HEK293T (cell line): ENCODE measurements at regions not wholly inside any gene's neighbourhood (a gene's known extent, or its start where the extent isn't known, plus 50 kb on each side); places are given as distances from the start of the nearest gene placed in this dataset.

ENCODE experiments used
- ARNT ChIP-seq: fragments of 450-650 bp; IDR thresholded peaks from 2 replicates; pipeline ENCODE4 v1.6.1; 2017; ENCODE audit warnings: mild to moderate bottlenecking
- BHLHE40 ChIP-seq: fragments of 450-650 bp; IDR thresholded peaks from 2 replicates; pipeline ENCODE4 v1.6.1; 2016; ENCODE audit warnings: mild to moderate bottlenecking, moderate library complexity, borderline replicate concordance
- ELF4 ChIP-seq: fragments of 450-650 bp; IDR thresholded peaks from 2 replicates; pipeline ENCODE4 v1.6.1; 2017; ENCODE audit warnings: antibody characterized with exemption
- FOXA1 ChIP-seq: fragments of 450-650 bp; IDR thresholded peaks from 2 replicates; pipeline ENCODE4 v1.6.1; 2016; ENCODE audit warnings: mild to moderate bottlenecking
- FOXK2 ChIP-seq: fragments of 450-650 bp; IDR thresholded peaks from 2 replicates; pipeline ENCODE4 v1.6.1; 2016; ENCODE audit warnings: mild to moderate bottlenecking
- FOXM1 ChIP-seq: fragments of 450-650 bp; IDR thresholded peaks from 2 replicates; pipeline ENCODE4 v1.6.1; 2017; ENCODE audit warnings: mild to moderate bottlenecking, borderline replicate concordance
- HDGF ChIP-seq: fragments of 450-650 bp; IDR thresholded peaks from 2 replicates; pipeline ENCODE4 v1.6.1; 2017; ENCODE audit warnings: antibody characterized with exemption, borderline replicate concordance
- L3MBTL2 ChIP-seq: fragments of 450-650 bp; conservative IDR thresholded peaks from 2 replicates; pipeline ENCODE4 v1.6.1; 2016; ENCODE audit warnings: mild to moderate bottlenecking
- LEF1 ChIP-seq: fragments of 450-650 bp; IDR thresholded peaks from 2 replicates; pipeline ENCODE4 v1.6.1; 2017; ENCODE audit warnings: mild to moderate bottlenecking, borderline replicate concordance
- NFRKB ChIP-seq: fragments of 450-650 bp; IDR thresholded peaks from 2 replicates; pipeline ENCODE4 v1.6.1; 2016; ENCODE audit warnings: mild to moderate bottlenecking, moderate library complexity
- SP1 ChIP-seq: fragments of 450-650 bp; IDR thresholded peaks from 2 replicates; pipeline ENCODE4 v1.6.1; 2017
- SUZ12 ChIP-seq: fragments of 450-650 bp; IDR thresholded peaks from 2 replicates; pipeline ENCODE4 v1.6.1; 2016; ENCODE audit warnings: mild to moderate bottlenecking
- TARDBP ChIP-seq: fragments of 450-650 bp; IDR thresholded peaks from 2 replicates; pipeline ENCODE4 v1.6.1; 2016
- ZNF384 ChIP-seq: fragments of 450-650 bp; IDR thresholded peaks from 2 replicates; pipeline ENCODE4 v1.6.1; 2016

DNA sequence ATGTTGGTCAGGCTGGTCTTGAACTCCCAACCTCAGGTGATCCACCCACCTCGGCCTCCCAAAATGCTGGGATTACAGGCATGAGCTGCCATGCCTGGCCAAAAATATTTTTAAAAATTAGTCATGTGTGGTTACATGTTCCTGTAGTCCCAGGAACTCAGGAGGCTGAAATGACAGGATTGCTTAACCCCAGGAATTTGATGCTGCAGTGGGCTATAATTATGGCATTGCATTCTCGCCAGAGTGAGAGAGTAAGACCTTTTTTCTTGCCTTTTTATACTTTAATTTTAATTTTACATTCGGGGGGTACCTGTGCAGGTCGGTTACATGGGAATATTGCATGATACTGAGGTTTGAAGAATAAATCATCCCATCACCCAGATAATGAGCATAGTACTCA is 86.6 kb upstream of the ZNF92 start:
- TF ChIP-seq SUZ12, result no peak
- TF ChIP-seq HDGF, result no peak
- TF ChIP-seq LEF1, result no peak
- no peak for TF ChIP-seq SP1
- no peak for TF ChIP-seq ELF4
- no peak for TF ChIP-seq BHLHE40
- TF ChIP-seq NFRKB, result no peak
- no peak for TF ChIP-seq FOXM1
- TF ChIP-seq ARNT, result no peak
- no peak for TF ChIP-seq ZNF384
- TF ChIP-seq TARDBP, result no peak
- TF ChIP-seq FOXA1, result no peak
- TF ChIP-seq FOXK2, result no peak
- no peak for TF ChIP-seq L3MBTL2
